PC-9 (cell line): ENCODE measurements at regions not wholly inside any gene's neighbourhood (a gene's known extent, or its start where the extent isn't known, plus 50 kb on each side); places are given as distances from the start of the nearest gene placed in this dataset.
A peak's percentile ranks its signal among the peaks of the same experiment; 100 is the strongest.

Experiments used
- BruUV-seq: library from RNA; stranded (reverse); fragments of 400-500 nt; replicated peaks from 2 replicates; lab custom pipeline; 2021; lab: Mats Ljungman, UMichigan
- CTCF ChIA-PET: fragments of 300-600 bp; sonication (Branson Sonifier 250); formaldehyde crosslinking; loops from one replicate; lab custom pipeline; 2022; ENCODE audit warnings: antibody characterized with exemption; lab: Charles Lee
- POLR2A ChIA-PET: fragments of 300-600 bp; sonication (Branson Sonifier 250); formaldehyde crosslinking; loops from one replicate; lab custom pipeline; 2022; ENCODE audit warnings: antibody characterized with exemption; ENCODE audit not compliant: unreplicated experiment; lab: Charles Lee
- DNase-seq, 2 experiments: peaks; one replicate each; pipeline versions ENCODE4 v3.0.0 to v3.0.0-alpha.2; 2015 to 2022; ENCODE audit warnings: mixed read lengths in 1 of 2
- H2AFZ ChIP-seq: fragments of 200-600 bp; sonication (generic); 2 replicates; pipeline ENCODE4 v1.8.1; 2017; ENCODE audit warnings: antibody characterized with exemption
- H3F3A ChIP-seq: fragments of 200-600 bp; sonication (generic); 2 replicates; pipeline ENCODE4 v1.8.1; 2017; ENCODE audit warnings: antibody characterized with exemption, mild to moderate bottlenecking, low read depth; ENCODE audit not compliant: insufficient read depth
- H3K27ac ChIP-seq: fragments of 200-600 bp; sonication (generic); 2 replicates; pipeline ENCODE4 v1.6.1; 2016; ENCODE audit warnings: mixed run types
- H3K27me3 ChIP-seq: fragments of 200-600 bp; sonication (generic); 2 replicates; pipeline ENCODE4 v1.6.1; 2016; ENCODE audit warnings: low read depth, mixed run types; ENCODE audit not compliant: insufficient read depth
- H3K36me3 ChIP-seq: fragments of 200-600 bp; sonication (generic); 2 replicates; pipeline ENCODE4 v1.6.1; 2016; ENCODE audit warnings: low read depth, mixed run types
- H3K4me1 ChIP-seq: fragments of 200-600 bp; sonication (generic); replicated peaks from 2 replicates; pipeline ENCODE4 v1.6.1; 2016; ENCODE audit warnings: mixed run types; ENCODE audit not compliant: insufficient read depth
- H3K4me2 ChIP-seq: fragments of 200-600 bp; sonication (generic); 2 replicates; pipeline ENCODE4 v1.6.1; 2017; ENCODE audit warnings: mixed run types
- H3K4me3 ChIP-seq: fragments of 200-600 bp; sonication (generic); 2 replicates; pipeline ENCODE4 v1.6.1; 2016; ENCODE audit warnings: mixed run types
- H3K79me2 ChIP-seq: fragments of 200-600 bp; sonication (generic); 2 replicates; pipeline ENCODE4 v1.6.1; 2017; ENCODE audit warnings: low read depth, mixed run types
- H3K9me2 ChIP-seq: fragments of 200-600 bp; sonication (generic); 2 replicates; pipeline ENCODE4 v1.8.1; 2017; ENCODE audit warnings: mild to moderate bottlenecking; ENCODE audit not compliant: insufficient read depth
- H3K9me3 ChIP-seq: fragments of 200-600 bp; sonication (generic); 2 replicates; pipeline ENCODE4 v1.8.1; 2016; ENCODE audit warnings: low read depth; ENCODE audit not compliant: insufficient read depth
- H4K20me1 ChIP-seq: fragments of 200-600 bp; sonication (generic); 2 replicates; pipeline ENCODE4 v1.8.1; 2017; ENCODE audit not compliant: insufficient read depth
- EZH2 ChIP-seq: fragments of 200-600 bp; sonication (generic); IDR thresholded peaks from 2 replicates; pipeline ENCODE4 v1.8.0; 2017; ENCODE audit warnings: antibody characterized with exemption, low read depth
- intact Hi-C: fragments of 100-400 bp; cut with micrococcal nuclease; formaldehyde crosslinking; loops from one replicate; pipeline ENCODE4 v1.10.0; 2022; ENCODE audit not compliant: unreplicated experiment
- TF ChIP-seq, protein P1 (sequence below): fragments of 200-600 bp; sonication (generic); conservative IDR thresholded peaks from 2 replicates; pipeline ENCODE4 v1.6.1; 2017; ENCODE audit warnings: mixed run types, antibody characterized with exemption, mild to moderate bottlenecking, moderate library complexity

DNA sequence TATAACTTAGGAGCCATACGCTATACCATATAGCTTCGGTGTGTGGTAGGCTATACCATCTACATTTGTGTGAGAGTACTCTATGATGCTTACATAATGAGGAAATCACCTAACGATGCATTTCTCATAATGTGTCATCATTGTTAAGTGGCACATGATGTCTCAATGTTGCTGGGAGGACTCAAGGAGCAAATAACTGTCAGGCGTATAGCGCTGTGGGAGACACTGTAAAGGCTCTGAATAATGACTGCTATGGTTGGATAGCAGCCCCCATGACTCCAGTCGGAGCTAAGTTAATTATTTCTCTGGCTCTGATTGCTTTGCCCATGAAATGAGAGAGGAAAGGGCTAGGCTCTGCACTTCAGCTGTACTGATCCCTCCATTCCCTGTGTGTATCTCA, 197.2 kb downstream of the RGS9 start:
- no peak for DNase-seq
- intact Hi-C loops: no loop called here
- POLR2A ChIA-PET: no interaction called here

DNA sequence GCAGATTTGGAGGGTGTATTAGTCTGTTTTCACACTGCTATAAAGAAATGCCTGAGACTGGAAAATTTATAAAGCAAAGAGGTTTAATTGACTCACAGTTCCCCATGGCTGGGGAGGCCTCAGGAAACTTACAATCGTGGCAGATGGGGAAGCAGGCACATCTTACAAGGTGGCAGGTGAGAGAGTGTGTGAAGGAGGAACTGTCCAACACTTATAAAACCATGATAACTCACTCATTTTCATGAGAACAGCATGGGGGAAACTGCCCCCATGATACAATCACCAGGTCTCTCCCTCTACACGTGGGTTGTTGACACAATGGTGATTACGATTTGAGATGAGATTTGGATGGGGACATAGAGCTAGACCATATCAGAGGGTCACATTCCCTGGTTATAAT, 195.6 kb downstream of the RGS9 start:
- Histone ChIP-seq H3K27me3 (no peaks in the 10 kb centered on the region), H3K27ac (peak overlapping the region; percentile 63), H3K9me3 (no peaks in the 10 kb centered on the region), H3K4me2 (no peak overlapping the region), H3K9me2 (no peaks in the 10 kb centered on the region), H3K4me1 (peaks cover 11% of the 10 kb centered on the region), H3K36me3 (no peaks in the 10 kb centered on the region), H4K20me1 (no peaks in the 10 kb centered on the region), H3K4me3 (no peak overlapping the region), H2AFZ (no peak overlapping the region), H3F3A (peaks cover 6% of the 10 kb centered on the region; the same call in 1 of the 2 replicates), H3K79me2 (no peaks in the 10 kb centered on the region)
- TF ChIP-seq, protein P1, sequence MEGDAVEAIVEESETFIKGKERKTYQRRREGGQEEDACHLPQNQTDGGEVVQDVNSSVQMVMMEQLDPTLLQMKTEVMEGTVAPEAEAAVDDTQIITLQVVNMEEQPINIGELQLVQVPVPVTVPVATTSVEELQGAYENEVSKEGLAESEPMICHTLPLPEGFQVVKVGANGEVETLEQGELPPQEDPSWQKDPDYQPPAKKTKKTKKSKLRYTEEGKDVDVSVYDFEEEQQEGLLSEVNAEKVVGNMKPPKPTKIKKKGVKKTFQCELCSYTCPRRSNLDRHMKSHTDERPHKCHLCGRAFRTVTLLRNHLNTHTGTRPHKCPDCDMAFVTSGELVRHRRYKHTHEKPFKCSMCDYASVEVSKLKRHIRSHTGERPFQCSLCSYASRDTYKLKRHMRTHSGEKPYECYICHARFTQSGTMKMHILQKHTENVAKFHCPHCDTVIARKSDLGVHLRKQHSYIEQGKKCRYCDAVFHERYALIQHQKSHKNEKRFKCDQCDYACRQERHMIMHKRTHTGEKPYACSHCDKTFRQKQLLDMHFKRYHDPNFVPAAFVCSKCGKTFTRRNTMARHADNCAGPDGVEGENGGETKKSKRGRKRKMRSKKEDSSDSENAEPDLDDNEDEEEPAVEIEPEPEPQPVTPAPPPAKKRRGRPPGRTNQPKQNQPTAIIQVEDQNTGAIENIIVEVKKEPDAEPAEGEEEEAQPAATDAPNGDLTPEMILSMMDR: no peak
- no peak for TF ChIP-seq EZH2
- no TSS peak for BruUV-seq
- DNase-seq: no peak
- POLR2A ChIA-PET: no interaction called here
- intact Hi-C loops: no loop called here
- CTCF ChIA-PET: no interaction called here

More for the DNA sequence above, 197.2 kb downstream of the RGS9 start:
- Histone ChIP-seq H3K4me3 (no peak overlapping the region), H4K20me1 (no peaks in the 10 kb centered on the region), H3K9me3 (peaks cover 6% of the 10 kb centered on the region; the same call in 1 of the 2 replicates), H3K9me2 (no peaks in the 10 kb centered on the region), H2AFZ (no peak overlapping the region), H3K4me2 (no peak overlapping the region), H3K27ac (no peak overlapping the region), H3K36me3 (no peaks in the 10 kb centered on the region), H3K27me3 (no peaks in the 10 kb centered on the region), H3F3A (peaks cover 6% of the 10 kb centered on the region; the same call in 1 of the 2 replicates), H3K4me1 (peaks cover 11% of the 10 kb centered on the region), H3K79me2 (no peaks in the 10 kb centered on the region)
- CTCF ChIA-PET: no interaction called here
- TF ChIP-seq, protein P1: no peak
- TF ChIP-seq EZH2: no peak
- BruUV-seq: no TSS peak

DNA sequence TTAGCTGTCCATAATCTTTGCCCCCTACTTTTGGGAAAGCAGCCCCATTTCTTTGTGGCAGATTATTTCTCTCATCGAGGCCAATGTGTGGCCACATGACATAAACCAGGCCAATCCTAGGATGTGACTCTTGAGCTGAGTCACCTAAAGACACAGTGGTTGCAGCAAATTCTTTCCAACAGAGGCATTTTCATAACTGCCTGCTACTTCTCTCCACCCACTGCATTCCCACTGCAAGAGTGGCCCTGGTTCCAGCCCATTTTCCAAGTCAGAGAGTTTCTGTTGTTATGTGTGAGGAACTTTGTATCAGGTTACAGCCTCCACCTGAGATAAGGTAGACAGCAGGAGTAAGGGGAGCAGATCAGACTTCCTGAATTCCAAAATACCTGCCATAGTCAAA, 195.2 kb downstream of the RGS9 start:
- H3F3A ChIP-seq: peaks cover 6% of the 10 kb centered on the region; the same call in 1 of the 2 replicates
- TF ChIP-seq, protein P1: no peak
- TF ChIP-seq EZH2: no peak
- peak; percentile 11 to 71 for DNase-seq
- H3K4me1 ChIP-seq: peaks cover 11% of the 10 kb centered on the region
- no peaks in the 10 kb centered on the region for H3K79me2 ChIP-seq
- no peak overlapping the region for H2AFZ ChIP-seq
- no peak overlapping the region for H3K4me3 ChIP-seq
- H3K9me2 ChIP-seq: no peaks in the 10 kb centered on the region
- H3K27ac ChIP-seq: peak overlapping the region; percentile 63
- BruUV-seq: no TSS peak
- H3K9me3 ChIP-seq: no peaks in the 10 kb centered on the region
- H4K20me1 ChIP-seq: no peaks in the 10 kb centered on the region
- ChIA-PET POLR2A (no interaction called here), CTCF (no interaction called here)
- no peaks in the 10 kb centered on the region for H3K36me3 ChIP-seq
- H3K4me2 ChIP-seq: peak overlapping the region; percentile 47; the same call in 1 of the 2 replicates
- intact Hi-C loops: no loop called here
- no peaks in the 10 kb centered on the region for H3K27me3 ChIP-seq
